HEK293 (cell line): ENCODE measurements at regions not wholly inside any gene's neighbourhood (a gene's known extent, or its start where the extent isn't known, plus 50 kb on each side); places are given as distances from the start of the nearest gene placed in this dataset.

Experiments
- CTCF ChIP-seq: fragments of 450-650 bp; formaldehyde crosslinking; IDR thresholded peaks from 2 replicates; pipeline ENCODE4 v1.5.1; 2016; ENCODE audit warnings: missing biosample characterization, missing genetic modification characterization
- MYNN ChIP-seq: fragments of 450-650 bp; formaldehyde crosslinking; IDR thresholded peaks from 2 replicates; pipeline ENCODE4 v1.5.1; 2016; ENCODE audit warnings: missing biosample characterization, missing genetic modification characterization, borderline replicate concordance
- REST ChIP-seq: fragments of 450-650 bp; formaldehyde crosslinking; IDR thresholded peaks from 2 replicates; pipeline ENCODE4 v1.5.1; 2016; ENCODE audit warnings: missing biosample characterization, missing genetic modification characterization
- SALL2 ChIP-seq: fragments of 450-650 bp; formaldehyde crosslinking; IDR thresholded peaks from 2 replicates; pipeline ENCODE4 v1.5.0; 2017; ENCODE audit warnings: missing biosample characterization, mild to moderate bottlenecking, missing genetic modification characterization, borderline replicate concordance
- ZBTB26 ChIP-seq: fragments of 450-650 bp; formaldehyde crosslinking; optimal IDR thresholded peaks from 2 replicates; pipeline ENCODE3; 2016; ENCODE audit warnings: missing biosample characterization, mild to moderate bottlenecking, missing genetic modification characterization
- ZFHX2 ChIP-seq: fragments of 450-650 bp; formaldehyde crosslinking; conservative IDR thresholded peaks from 2 replicates; pipeline ENCODE4 v1.5.1; 2016; ENCODE audit warnings: missing biosample characterization, missing genetic modification characterization
- ZNF133 ChIP-seq: fragments of 450-650 bp; formaldehyde crosslinking; IDR thresholded peaks from 2 replicates; pipeline ENCODE4 v1.5.1; 2016; ENCODE audit warnings: missing biosample characterization, missing genetic modification characterization
- ZNF146 ChIP-seq: fragments of 450-650 bp; formaldehyde crosslinking; IDR thresholded peaks from 2 replicates; pipeline ENCODE4 v1.5.1; 2016; ENCODE audit warnings: missing biosample characterization, missing genetic modification characterization
- ZNF280C ChIP-seq: fragments of 450-650 bp; formaldehyde crosslinking; IDR thresholded peaks from 2 replicates; pipeline ENCODE4 v1.5.1; 2016; ENCODE audit warnings: missing biosample characterization, missing genetic modification characterization
- ZNF560 ChIP-seq: fragments of 450-650 bp; formaldehyde crosslinking; IDR thresholded peaks from 2 replicates; pipeline ENCODE4 v1.5.1; 2017; ENCODE audit warnings: missing biosample characterization, missing genetic modification characterization, borderline replicate concordance
- ZNF791 ChIP-seq: fragments of 450-650 bp; formaldehyde crosslinking; IDR thresholded peaks from 2 replicates; pipeline ENCODE4 v1.5.1; 2016; ENCODE audit warnings: missing biosample characterization, missing genetic modification characterization
- ZSCAN4 ChIP-seq: fragments of 450-650 bp; formaldehyde crosslinking; IDR thresholded peaks from 2 replicates; pipeline ENCODE4 v1.5.1; 2017; ENCODE audit warnings: missing biosample characterization, missing genetic modification characterization

DNA sequence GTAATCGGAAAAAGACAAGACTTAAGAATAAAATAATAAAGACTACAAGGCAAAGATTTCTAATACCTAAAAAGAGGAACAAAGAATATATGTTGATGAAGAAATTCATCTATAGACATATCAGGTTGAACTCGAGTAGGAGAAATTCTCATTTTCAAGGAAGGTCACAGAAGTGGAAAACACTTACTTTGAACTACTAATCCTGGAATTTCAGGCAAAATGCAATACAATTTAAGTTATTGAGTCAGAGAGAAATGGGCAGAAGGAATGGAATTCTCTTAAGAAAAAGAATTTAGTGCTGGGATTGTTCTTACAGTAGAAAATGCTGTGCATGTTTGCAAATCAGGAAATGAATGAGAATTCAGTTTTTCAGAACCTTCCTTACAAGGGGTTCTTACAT, 135.9 kb upstream of the TGFBR2 start:
- no peak for TF ChIP-seq CTCF (tag by site-specific recombination)
- TF ChIP-seq MYNN, result no peak
- TF ChIP-seq SALL2, result no peak
- no peak for TF ChIP-seq ZNF280C (tag by site-specific recombination)
- TF ChIP-seq ZNF133 (tag by site-specific recombination), result no peak
- TF ChIP-seq ZSCAN4 (tag by site-specific recombination), result no peak
- TF ChIP-seq ZNF146 (tag by site-specific recombination), result no peak
- no peak for TF ChIP-seq ZBTB26
- no peak for TF ChIP-seq REST (tag by site-specific recombination)
- no peak for TF ChIP-seq ZFHX2 (tag by site-specific recombination)
- no peak for TF ChIP-seq ZNF560 (tag by site-specific recombination)
- no peak for TF ChIP-seq ZNF791
